Skin epidermis (tissue), 12 donors: ENCODE measurements at regions not wholly inside any gene's neighbourhood (a gene's known extent, or its start where the extent isn't known, plus 50 kb on each side); places are given as distances from the start of the nearest gene placed in this dataset.
A peak's percentile ranks its signal among the peaks of the same experiment; 100 is the strongest.

Experiments
- H3K27ac ChIP-seq, 21 experiments: fragments of 200-600 bp; sonication (generic) in 11 of 21; one replicate each; pipeline ENCODE4 v1.5.0; 2020; ENCODE audit warnings: mild to moderate bottlenecking in 3 of 21, inconsistent platforms in 2 of 21, moderate library complexity in 2 of 21
- H3K4me3 ChIP-seq, 7 experiments: fragments of 200-600 bp; sonication (generic) in 2 of 7; one replicate each; pipeline ENCODE4 v1.5.0; 2020; ENCODE audit warnings: inconsistent platforms in 2 of 7, mild to moderate bottlenecking in 2 of 7, moderate library complexity in 1 of 7

- H3K4me3 ChIP-seq: no peak overlapping the region
- H3K27ac ChIP-seq: no peak overlapping the region
Observed at GRCh38 chr16:86709902-86710601, 131.7 kb downstream of the FOXL1 start.

GRCh38 chr16:86710602-86710950 lies 132.2 kb downstream of the FOXL1 start:
- no peak overlapping the region for H3K27ac ChIP-seq
- no peak overlapping the region for H3K4me3 ChIP-seq

GRCh38 chr16:86712158-86713009 lies 134.0 kb downstream of the FOXL1 start:
- H3K27ac ChIP-seq: no peak overlapping the region
- no peak overlapping the region for H3K4me3 ChIP-seq

GRCh38 chr16:86713021-86713631 lies 134.8 kb downstream of the FOXL1 start:
- Histone ChIP-seq H3K27ac (no peak overlapping the region), H3K4me3 (no peak overlapping the region)

GRCh38 chr16:86714166-86714565 lies 135.8 kb downstream of the FOXL1 start:
- Histone ChIP-seq H3K27ac (no peak overlapping the region), H3K4me3 (no peak overlapping the region)

DNA sequence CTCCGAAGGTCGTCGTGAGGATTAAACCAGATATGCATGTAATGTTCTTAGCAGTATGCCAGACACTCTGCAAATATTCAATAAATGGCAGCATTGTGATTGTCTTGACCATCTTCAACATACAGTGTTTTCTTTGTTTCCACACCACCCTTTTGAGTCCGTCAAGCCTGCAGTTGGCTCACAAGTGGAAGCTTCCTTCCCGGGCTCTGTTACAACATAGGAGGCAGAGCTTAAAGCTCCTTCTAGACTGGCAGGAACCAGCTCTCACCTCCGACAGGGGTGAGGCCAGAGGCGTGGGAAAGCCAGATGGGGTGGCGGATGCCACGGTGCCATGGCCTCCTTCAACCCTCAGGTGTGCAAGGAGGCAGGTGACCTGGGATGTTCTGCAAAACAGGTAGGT lies 138.3 kb downstream of the FOXL1 start:
- no peak overlapping the region for H3K27ac ChIP-seq
- H3K4me3 ChIP-seq: no peak overlapping the region

DNA sequence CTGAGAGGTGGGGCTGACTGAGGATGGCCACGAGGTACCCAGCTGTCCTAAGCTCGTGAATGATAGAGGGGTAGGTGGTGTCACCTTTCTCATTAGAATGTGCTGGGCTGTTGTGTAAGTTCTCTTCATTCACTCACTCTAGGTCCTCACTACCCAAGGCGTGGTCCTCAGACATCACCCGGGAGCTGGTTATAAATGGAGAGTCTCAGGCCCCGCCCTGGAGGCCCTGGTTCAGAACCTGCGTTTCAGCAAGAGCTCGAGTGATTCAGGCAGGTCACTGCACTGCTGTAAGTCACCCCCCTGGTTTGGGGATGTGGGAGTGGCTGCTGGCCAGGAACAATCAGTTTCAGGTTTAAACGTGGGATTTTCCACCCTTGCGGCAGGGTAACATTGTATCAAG lies 139.8 kb downstream of the FOXL1 start:
- Histone ChIP-seq H3K4me3 (no peak overlapping the region), H3K27ac (peak overlapping the region in 1 of 21 experiments; percentile 5)

GRCh38 chr16:86722970-86723369 lies 144.6 kb downstream of the FOXL1 start:
- Histone ChIP-seq H3K27ac (no peak overlapping the region), H3K4me3 (no peak overlapping the region)

DNA sequence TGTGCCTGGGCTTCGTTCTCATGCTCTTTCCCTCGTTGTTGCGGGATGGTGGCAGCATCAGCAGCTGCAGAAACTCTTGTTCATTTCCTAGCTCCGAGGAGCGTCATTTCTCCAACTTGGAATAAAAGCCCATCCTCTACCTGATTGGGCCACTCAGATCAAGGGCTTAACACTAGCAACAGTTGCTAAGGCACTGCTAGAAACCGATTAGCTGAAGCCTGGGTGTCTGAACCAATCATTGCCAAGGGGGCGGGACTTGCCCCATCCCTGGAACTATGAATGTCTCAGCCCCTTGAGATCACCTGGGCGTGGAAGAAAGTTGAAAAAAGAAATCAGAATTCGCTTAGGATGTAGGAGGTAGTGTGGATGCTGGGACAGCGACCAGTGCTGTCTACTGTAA lies 145.3 kb downstream of the FOXL1 start:
- Histone ChIP-seq H3K4me3 (no peak overlapping the region), H3K27ac (no peak overlapping the region)

DNA sequence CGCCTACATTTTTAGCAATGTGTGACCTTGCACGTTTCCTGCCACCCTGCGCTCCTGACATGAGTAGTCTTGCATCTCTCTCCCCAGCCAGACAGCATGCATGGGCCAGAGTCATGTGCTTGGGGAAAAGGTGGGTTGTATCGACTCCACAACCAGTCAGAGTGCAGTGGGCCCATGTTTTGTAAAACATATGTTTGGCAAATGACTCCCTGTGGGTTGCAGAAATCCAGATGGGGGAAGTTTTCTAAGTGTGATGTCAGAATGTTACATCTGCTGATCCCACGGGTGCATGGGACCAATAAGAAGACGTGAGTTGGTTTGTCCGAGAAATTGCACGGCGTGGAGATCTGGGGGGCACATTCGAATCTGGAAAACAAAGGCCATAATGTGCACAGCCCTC lies 147.1 kb downstream of the FOXL1 start:
- no peak overlapping the region for H3K27ac ChIP-seq
- H3K4me3 ChIP-seq: no peak overlapping the region

GRCh38 chr16:86726340-86726739 lies 148.0 kb downstream of the FOXL1 start:
- no peak overlapping the region for H3K4me3 ChIP-seq
- no peak overlapping the region for H3K27ac ChIP-seq

DNA sequence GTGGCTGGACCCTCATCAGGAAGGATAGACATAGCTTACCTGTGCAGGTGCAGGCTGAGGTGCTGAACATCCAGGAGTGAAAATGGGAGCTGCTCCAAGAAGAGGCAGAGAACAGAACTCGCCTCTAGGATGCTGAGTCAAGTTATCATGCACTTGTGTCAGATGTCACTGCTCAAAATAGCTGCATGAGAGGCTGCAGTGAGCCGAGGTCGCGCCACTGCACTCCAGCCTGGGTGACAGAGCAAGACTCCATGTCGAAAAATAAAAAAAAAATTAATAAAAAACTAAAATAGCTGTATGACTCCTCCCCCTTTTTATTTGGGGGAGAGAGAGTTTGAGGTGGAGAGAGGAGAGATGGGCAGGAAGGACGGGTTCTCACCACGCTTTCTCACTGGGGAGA lies 148.8 kb downstream of the FOXL1 start:
- H3K27ac ChIP-seq: peak overlapping the region in 1 of 21 experiments; percentile 3
- no peak overlapping the region for H3K4me3 ChIP-seq

DNA sequence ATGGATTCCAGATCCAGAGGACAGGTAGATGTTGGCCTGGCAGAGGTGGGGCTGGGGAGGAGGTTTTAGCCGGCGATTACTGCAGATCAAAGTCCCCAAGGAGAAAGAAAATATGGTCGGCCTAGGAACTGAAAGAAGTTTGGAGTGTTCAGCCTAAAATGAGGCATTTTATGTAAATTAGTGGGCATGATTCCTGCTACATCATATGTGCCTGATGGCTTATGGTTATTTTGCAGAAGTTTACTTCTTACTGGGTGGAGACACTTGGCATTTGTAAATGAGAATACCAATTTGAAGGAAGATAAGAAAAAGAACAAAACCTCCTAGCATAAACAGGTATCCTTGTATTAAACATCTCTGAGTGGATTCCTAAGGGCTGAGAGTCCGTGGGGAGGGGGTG lies 149.3 kb downstream of the FOXL1 start:
- Histone ChIP-seq H3K27ac (no peak overlapping the region), H3K4me3 (no peak overlapping the region)

DNA sequence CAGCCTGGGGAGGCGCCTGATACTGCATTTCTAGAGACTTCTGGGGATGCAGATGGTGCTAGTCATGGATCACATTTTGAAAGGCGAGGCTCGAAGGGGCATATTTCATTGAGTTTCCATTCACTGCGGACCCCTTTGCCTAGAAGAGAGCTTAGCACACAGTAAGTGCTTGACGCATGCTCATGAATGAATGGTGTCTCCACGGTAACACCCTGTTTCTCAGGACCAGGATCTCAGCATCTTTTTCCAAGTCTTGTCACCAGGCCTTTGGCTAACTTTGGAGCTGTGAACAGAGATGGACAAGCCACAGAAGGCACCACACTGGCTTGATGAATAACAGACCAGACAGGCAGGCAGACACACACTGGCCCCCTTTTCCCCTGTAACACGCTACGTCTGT lies 151.3 kb downstream of the FOXL1 start:
- Histone ChIP-seq H3K27ac (no peak overlapping the region), H3K4me3 (no peak overlapping the region)

- Histone ChIP-seq H3K4me3 (no peak overlapping the region), H3K27ac (no peak overlapping the region)
Observed at GRCh38 chr16:86730086-86730485, 151.7 kb downstream of the FOXL1 start.

DNA sequence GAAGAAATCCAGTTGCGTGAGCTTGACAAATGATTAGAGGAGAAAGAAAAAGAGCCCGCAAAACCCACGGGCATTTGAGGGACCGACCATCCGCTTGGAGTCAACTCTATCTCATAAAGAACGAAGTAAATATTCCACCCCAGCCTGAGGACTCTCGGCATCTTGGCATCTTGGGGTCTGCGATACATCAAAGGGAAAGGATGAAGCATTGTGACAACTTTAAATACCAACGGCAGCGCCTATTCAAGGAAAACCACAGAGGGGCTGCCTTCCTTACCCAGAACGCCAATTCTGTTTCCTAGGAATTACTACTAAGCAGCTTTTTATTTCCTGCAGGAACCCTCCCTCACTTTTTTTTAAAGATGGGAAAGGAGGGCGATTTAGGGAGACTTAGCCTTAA lies 152.2 kb downstream of the FOXL1 start:
- Histone ChIP-seq H3K4me3 (no peak overlapping the region), H3K27ac (no peak overlapping the region)

GRCh38 chr16:86732621-86733295 lies 154.4 kb downstream of the FOXL1 start:
- no peak overlapping the region for H3K4me3 ChIP-seq
- H3K27ac ChIP-seq: no peak overlapping the region

DNA sequence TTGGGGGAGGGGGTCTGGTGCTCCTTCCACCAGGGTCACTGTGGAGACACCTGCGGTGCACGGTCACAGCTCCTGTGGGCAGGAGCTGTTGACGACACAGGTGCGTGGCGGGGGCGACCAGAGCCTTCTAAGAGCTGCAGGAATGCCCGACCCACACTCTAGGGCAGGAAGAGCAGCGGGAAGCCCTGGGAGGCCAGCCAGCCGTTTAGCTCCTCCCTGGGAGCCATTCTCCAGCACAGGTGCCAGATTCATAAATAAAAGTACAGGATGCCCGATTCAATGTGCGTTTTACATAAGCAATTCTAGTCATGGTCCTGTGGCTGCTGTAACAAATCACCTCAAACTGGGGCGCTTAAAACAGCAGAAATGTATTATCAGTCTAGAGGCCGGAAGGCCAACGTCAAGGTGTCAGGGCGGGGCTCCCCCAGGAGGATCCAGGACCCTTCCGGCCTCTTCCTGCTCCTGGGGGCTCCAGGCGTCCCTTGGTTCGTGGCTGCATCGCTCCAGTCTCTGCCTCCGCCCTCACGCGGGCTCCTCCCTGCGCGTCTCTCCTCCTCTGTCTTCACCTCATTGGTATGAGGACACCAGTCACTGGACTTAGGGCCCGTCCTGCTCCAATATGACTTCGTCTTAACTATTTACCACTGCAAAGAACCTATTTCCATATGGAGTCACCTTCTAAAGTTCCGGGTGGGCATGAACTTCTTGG lies 155.4 kb downstream of the FOXL1 start:
- no peak overlapping the region for H3K4me3 ChIP-seq
- no peak overlapping the region for H3K27ac ChIP-seq

DNA sequence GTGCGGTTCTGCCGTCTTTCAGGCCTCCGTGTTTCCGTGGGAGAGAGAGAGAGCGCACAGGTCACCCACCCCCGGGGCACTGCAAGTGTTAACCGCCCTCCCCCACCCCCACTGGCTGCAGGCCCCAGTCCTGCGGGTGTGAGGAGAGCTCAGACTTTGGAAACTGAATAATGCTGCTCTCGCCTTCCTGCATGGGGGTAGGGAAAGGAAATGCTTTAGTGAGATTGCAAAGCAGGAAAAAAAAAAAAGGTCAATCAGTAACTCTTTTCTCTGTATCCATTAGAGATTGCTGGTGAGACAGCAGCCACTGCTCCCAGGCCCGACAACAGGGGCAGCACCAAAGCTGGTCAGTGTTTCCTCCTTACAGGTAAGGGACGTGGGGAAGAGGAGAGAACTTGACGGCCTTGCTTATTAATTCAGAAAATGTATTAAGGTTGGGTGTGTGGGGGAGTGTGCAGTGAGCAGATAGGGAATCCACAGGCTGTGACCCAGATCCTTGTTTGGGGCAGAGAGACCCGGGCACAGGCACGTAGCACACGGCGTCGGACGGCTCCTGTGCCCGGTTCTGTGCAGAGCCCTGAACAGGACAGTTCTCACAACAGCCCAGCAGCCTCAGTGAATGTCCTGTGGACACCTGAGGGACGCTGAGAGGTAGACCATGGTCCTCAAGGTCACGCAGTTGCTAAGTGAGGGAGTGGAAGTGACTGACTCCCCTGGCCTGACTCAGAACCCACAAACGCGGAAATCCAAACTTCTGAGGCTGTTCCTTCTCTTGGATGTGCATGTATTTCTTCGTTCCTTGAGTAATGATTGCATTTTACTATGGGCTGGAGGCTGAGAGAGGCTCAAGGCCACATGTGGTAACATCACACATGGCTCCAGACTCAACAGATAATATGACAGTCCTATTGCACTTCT lies 156.5 kb downstream of the FOXL1 start:
- no peak overlapping the region for H3K4me3 ChIP-seq
- H3K27ac ChIP-seq: no peak overlapping the region
